GM23338 (cell line): ENCODE measurements at regions not wholly inside any gene's neighbourhood (a gene's known extent, or its start where the extent isn't known, plus 50 kb on each side); places are given as distances from the start of the nearest gene placed in this dataset.
A peak's percentile ranks its signal among the peaks of the same experiment; 100 is the strongest.

Experiments used
- ATAC-seq: fragments of 200-7000 bp; cut with Tn5 transposase; 3 replicates; pipeline ENCODE4 v1.9.1; 2020
- DNase-seq: peaks from one replicate; pipeline ENCODE4 v3.0.0-alpha.2; 2015; ENCODE audit warnings: low spot score
- H2AFZ ChIP-seq: fragments of 200-600 bp; sonication (generic); 2 replicates; pipeline ENCODE4 v1.8.0; 2016; ENCODE audit warnings: antibody characterized with exemption, mild to moderate bottlenecking, moderate library complexity
- H3F3A ChIP-seq: fragments of 200-600 bp; sonication (generic); replicated peaks from 2 replicates; pipeline ENCODE4 v1.8.0; 2017; ENCODE audit warnings: antibody characterized with exemption, mixed run types, low read depth
- H3K27ac ChIP-seq: fragments of 200-600 bp; sonication (generic); 2 replicates; pipeline ENCODE4 v1.6.1; 2016; ENCODE audit warnings: low read depth
- H3K27me3 ChIP-seq: fragments of 200-600 bp; sonication (generic); 2 replicates; pipeline ENCODE4 v1.8.0; 2016; ENCODE audit warnings: mild to moderate bottlenecking, mixed run types, moderate library complexity; ENCODE audit not compliant: insufficient read depth
- H3K36me3 ChIP-seq: fragments of 200-600 bp; sonication (generic); 2 replicates; pipeline ENCODE4 v1.8.0; 2016; ENCODE audit warnings: mild to moderate bottlenecking; ENCODE audit not compliant: insufficient read depth
- H3K4me1 ChIP-seq: fragments of 200-600 bp; sonication (generic); 2 replicates; pipeline ENCODE4 v1.8.0; 2016; ENCODE audit warnings: mild to moderate bottlenecking, moderate library complexity; ENCODE audit not compliant: insufficient read depth
- H3K4me2 ChIP-seq: fragments of 200-600 bp; sonication (generic); 2 replicates; pipeline ENCODE4 v1.7.1; 2017; ENCODE audit warnings: mixed run types
- H3K4me3 ChIP-seq: fragments of 200-600 bp; sonication (generic); 2 replicates; pipeline ENCODE4 v1.6.1; 2016; ENCODE audit warnings: mixed run types
- H3K79me2 ChIP-seq: fragments of 200-600 bp; sonication (generic); replicated peaks from 2 replicates; pipeline ENCODE4 v1.8.0; 2017; ENCODE audit warnings: mild to moderate bottlenecking; ENCODE audit not compliant: insufficient read depth
- H3K9me2 ChIP-seq: fragments of 200-600 bp; sonication (generic); 2 replicates; pipeline ENCODE4 v1.8.0; 2017; ENCODE audit not compliant: insufficient read depth
- H4K20me1 ChIP-seq: fragments of 200-600 bp; sonication (generic); replicated peaks from 2 replicates; pipeline ENCODE4 v1.8.0; 2017; ENCODE audit warnings: mild to moderate bottlenecking; ENCODE audit not compliant: insufficient read depth
- H3K27ac Mint-ChIP-seq: 2 replicates; pipeline ENCODE4 v1.8.0; 2020; ENCODE audit warnings: inconsistent platforms, mild to moderate bottlenecking, moderate library complexity, mixed read lengths
- H3K27me3 Mint-ChIP-seq: 3 replicates; pipeline ENCODE4 v1.8.0; 2022; ENCODE audit warnings: low read depth, mild to moderate bottlenecking, moderate library complexity, mixed read lengths, inconsistent platforms; ENCODE audit not compliant: insufficient read depth, poor library complexity
- H3K36me3 Mint-ChIP-seq: 3 replicates; pipeline ENCODE4 v1.8.0; 2021; ENCODE audit warnings: low read depth, mild to moderate bottlenecking, inconsistent platforms, moderate library complexity, mixed read lengths
- H3K4me1 Mint-ChIP-seq: 3 replicates; pipeline ENCODE4 v1.8.0; 2020; ENCODE audit warnings: mild to moderate bottlenecking, inconsistent platforms, mixed read lengths
- H3K4me3 Mint-ChIP-seq: 3 replicates; pipeline ENCODE4 v1.8.0; 2021; ENCODE audit warnings: moderate library complexity, mild to moderate bottlenecking, inconsistent platforms, mixed read lengths
- H3K9me3 Mint-ChIP-seq: 3 replicates; pipeline ENCODE4 v1.8.0; 2020; ENCODE audit warnings: moderate library complexity, mild to moderate bottlenecking, inconsistent platforms, mixed read lengths
- JUNB ChIP-seq: IDR thresholded peaks from one replicate; pipeline ENCODE4 v1.6.1; 2016; ENCODE audit warnings: antibody characterized with exemption; ENCODE audit not compliant: unreplicated experiment
- NANOG ChIP-seq: IDR thresholded peaks from 2 replicates; pipeline ENCODE4 v1.6.1; 2016; ENCODE audit warnings: antibody characterized with exemption, borderline replicate concordance
- POLR2AphosphoS5 ChIP-seq: IDR thresholded peaks from 2 replicates; pipeline ENCODE4 v1.6.1; 2016; ENCODE audit warnings: antibody characterized with exemption, low read depth
- ZNF114 ChIP-seq: fragments of 250-450 bp; sonication (Bioruptor Pico); IDR thresholded peaks from 2 replicates; pipeline ENCODE4 v1.5.0; 2020; ENCODE audit warnings: mild to moderate bottlenecking, moderate library complexity
- TF ChIP-seq, protein P1 (sequence below): fragments of 250-450 bp; sonication (Bioruptor Pico); IDR thresholded peaks from 2 replicates; pipeline ENCODE4 v1.5.0; 2020; ENCODE audit warnings: mild to moderate bottlenecking, moderate library complexity
- TF ChIP-seq, protein P2 (sequence below), 2 experiments: fragments of 200-600 bp in 1 of 2; sonication (generic) in 1 of 2; conservative IDR thresholded peaks; 2 replicates each; pipeline versions ENCODE4 v1.5.1 to v1.6.1; 2016 to 2017; ENCODE audit warnings: antibody characterized with exemption in 2 of 2, low read depth in 2 of 2, mild to moderate bottlenecking in 2 of 2, moderate library complexity in 1 of 2

DNA sequence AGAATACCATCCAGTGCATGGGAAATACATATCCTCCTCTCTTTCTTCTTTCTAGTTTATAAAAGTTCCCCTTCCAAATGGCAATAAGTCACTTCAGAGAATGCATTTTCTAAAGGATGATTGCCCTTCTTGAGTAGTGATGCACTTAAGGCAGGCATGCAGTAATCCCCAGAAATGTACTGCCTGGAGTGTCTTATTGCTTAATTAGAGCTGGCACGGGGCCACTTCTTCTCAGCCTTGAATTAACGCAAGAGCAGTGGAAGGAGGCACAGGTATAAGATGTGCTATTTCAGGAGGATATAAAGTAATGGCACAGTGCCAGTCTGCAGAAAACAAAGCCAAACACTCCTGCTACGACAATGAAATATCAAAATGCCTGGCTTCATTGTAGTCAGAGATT is 371.4 kb upstream of the FAM241A start (continued):
- TF ChIP-seq, protein P1, sequence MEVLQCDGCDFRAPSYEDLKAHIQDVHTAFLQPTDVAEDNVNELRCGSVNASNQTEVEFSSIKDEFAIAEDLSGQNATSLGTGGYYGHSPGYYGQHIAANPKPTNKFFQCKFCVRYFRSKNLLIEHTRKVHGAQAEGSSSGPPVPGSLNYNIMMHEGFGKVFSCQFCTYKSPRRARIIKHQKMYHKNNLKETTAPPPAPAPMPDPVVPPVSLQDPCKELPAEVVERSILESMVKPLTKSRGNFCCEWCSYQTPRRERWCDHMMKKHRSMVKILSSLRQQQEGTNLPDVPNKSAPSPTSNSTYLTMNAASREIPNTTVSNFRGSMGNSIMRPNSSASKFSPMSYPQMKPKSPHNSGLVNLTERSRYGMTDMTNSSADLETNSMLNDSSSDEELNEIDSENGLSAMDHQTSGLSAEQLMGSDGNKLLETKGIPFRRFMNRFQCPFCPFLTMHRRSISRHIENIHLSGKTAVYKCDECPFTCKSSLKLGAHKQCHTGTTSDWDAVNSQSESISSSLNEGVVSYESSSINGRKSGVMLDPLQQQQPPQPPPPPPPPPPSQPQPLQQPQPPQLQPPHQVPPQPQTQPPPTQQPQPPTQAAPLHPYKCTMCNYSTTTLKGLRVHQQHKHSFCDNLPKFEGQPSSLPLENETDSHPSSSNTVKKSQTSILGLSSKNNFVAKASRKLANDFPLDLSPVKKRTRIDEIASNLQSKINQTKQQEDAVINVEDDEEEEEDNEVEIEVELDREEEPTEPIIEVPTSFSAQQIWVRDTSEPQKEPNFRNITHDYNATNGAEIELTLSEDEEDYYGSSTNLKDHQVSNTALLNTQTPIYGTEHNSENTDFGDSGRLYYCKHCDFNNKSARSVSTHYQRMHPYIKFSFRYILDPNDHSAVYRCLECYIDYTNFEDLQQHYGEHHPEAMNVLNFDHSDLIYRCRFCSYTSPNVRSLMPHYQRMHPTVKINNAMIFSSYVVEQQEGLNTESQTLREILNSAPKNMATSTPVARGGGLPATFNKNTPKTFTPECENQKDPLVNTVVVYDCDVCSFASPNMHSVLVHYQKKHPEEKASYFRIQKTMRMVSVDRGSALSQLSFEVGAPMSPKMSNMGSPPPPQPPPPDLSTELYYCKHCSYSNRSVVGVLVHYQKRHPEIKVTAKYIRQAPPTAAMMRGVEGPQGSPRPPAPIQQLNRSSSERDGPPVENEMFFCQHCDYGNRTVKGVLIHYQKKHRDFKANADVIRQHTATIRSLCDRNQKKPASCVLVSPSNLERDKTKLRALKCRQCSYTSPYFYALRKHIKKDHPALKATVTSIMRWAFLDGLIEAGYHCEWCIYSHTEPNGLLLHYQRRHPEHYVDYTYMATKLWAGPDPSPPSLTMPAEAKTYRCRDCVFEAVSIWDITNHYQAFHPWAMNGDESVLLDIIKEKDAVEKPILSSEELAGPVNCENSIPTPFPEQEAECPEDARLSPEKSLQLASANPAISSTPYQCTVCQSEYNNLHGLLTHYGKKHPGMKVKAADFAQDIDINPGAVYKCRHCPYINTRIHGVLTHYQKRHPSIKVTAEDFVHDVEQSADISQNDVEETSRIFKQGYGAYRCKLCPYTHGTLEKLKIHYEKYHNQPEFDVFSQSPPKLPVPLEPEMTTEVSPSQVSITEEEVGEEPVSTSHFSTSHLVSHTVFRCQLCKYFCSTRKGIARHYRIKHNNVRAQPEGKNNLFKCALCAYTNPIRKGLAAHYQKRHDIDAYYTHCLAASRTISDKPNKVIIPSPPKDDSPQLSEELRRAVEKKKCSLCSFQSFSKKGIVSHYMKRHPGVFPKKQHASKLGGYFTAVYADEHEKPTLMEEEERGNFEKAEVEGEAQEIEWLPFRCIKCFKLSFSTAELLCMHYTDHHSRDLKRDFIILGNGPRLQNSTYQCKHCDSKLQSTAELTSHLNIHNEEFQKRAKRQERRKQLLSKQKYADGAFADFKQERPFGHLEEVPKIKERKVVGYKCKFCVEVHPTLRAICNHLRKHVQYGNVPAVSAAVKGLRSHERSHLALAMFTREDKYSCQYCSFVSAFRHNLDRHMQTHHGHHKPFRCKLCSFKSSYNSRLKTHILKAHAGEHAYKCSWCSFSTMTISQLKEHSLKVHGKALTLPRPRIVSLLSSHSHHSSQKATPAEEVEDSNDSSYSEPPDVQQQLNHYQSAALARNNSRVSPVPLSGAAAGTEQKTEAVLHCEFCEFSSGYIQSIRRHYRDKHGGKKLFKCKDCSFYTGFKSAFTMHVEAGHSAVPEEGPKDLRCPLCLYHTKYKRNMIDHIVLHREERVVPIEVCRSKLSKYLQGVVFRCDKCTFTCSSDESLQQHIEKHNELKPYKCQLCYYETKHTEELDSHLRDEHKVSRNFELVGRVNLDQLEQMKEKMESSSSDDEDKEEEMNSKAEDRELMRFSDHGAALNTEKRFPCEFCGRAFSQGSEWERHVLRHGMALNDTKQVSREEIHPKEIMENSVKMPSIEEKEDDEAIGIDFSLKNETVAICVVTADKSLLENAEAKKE (CRISPR knock-in tag), result no peak
- TF ChIP-seq, protein P2, sequence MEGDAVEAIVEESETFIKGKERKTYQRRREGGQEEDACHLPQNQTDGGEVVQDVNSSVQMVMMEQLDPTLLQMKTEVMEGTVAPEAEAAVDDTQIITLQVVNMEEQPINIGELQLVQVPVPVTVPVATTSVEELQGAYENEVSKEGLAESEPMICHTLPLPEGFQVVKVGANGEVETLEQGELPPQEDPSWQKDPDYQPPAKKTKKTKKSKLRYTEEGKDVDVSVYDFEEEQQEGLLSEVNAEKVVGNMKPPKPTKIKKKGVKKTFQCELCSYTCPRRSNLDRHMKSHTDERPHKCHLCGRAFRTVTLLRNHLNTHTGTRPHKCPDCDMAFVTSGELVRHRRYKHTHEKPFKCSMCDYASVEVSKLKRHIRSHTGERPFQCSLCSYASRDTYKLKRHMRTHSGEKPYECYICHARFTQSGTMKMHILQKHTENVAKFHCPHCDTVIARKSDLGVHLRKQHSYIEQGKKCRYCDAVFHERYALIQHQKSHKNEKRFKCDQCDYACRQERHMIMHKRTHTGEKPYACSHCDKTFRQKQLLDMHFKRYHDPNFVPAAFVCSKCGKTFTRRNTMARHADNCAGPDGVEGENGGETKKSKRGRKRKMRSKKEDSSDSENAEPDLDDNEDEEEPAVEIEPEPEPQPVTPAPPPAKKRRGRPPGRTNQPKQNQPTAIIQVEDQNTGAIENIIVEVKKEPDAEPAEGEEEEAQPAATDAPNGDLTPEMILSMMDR (conservative IDR thresholded peaks at IDR 0.05; ENCODE audit: low read depth in 2 of 2), result no peak

DNA sequence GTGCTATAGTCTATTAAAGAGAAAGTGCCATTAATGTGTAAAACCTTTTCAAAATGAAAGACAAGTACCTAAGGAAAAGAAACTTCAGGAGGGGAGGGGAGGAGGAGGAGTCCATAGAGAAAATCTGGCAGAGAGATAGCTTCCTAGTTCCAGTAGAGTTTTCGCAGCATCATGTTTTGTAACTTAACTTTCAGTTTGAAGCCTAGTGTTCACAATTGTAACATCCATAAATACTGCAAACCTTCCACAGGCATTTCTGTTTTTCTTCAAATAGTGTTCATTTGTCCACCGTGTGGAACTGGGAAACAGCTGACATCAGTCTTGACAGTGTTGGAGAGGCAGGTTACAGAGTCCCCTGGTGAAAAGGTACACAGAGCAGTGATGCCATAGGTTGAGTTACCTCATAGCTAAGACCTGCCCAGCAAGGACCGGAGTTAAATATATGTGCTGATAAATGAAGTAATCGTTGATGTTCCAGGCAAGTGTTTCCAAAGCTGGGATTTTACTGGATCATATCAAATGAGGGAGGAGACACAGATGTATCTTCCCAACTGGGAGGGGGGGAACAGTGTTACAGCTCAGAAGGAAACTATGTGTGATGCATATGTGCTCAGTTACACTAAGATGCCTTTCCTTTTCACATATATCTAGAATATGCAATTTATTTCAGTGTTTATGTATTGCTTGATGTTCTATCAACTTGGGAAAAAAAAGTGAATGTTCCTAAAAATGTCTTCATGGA is 369.5 kb upstream of the FAM241A start:
- no peak overlapping the region for H3K4me2 ChIP-seq
- Mint-ChIP-seq H3K9me3 (no peaks in the 10 kb centered on the region), H3K27ac (no peak overlapping the region)
- no peak for TF ChIP-seq JUNB
- TF ChIP-seq ZNF114 (CRISPR knock-in tag), result no peak
- no peak for TF ChIP-seq POLR2AphosphoS5
- TF ChIP-seq, protein P1 (CRISPR knock-in tag), result no peak
- TF ChIP-seq NANOG, result no peak

More for the DNA sequence above, 369.5 kb upstream of the FAM241A start:
- H3K4me3 Mint-ChIP-seq, result no peak overlapping the region
- no peaks in the 10 kb centered on the region for H3K9me2 ChIP-seq
- DNase-seq (no peak), ATAC-seq (no peak)
- no peaks in the 10 kb centered on the region for H3K27me3 ChIP-seq
- H2AFZ ChIP-seq, result peak overlapping the region; percentile 44; the same call in 1 of the 2 replicates
- no peak overlapping the region for H3K4me3 ChIP-seq
- H3K27me3 Mint-ChIP-seq, result peaks cover 4% of the 10 kb centered on the region
- no peaks in the 10 kb centered on the region for H3K36me3 Mint-ChIP-seq
- no peaks in the 10 kb centered on the region for H3K79me2 ChIP-seq
- peaks cover 4% of the 10 kb centered on the region; the same call in 1 of the 2 replicates for H3K4me1 ChIP-seq
- no peaks in the 10 kb centered on the region for H3F3A ChIP-seq
- H3K4me1 Mint-ChIP-seq, result peaks cover 5% of the 10 kb centered on the region; the same call in 1 of the 3 replicates
- H4K20me1 ChIP-seq, result no peaks in the 10 kb centered on the region
- no peak overlapping the region for H3K27ac ChIP-seq
- H3K36me3 ChIP-seq, result no peaks in the 10 kb centered on the region
